Ectodermal cell (in vitro differentiated cells): ENCODE measurements at regions not wholly inside any gene's neighbourhood (a gene's known extent, or its start where the extent isn't known, plus 50 kb on each side); places are given as distances from the start of the nearest gene placed in this dataset.
"Not testable (repeated sequence)": the region's sequence is repeated elsewhere in the genome, so short reads cannot be mapped to it uniquely, and the experiment has no call there.

ENCODE experiments used
- H3K27ac ChIP-seq: 2 replicates; pipeline ENCODE4 v1.7.0; 2013; ENCODE audit warnings: mild to moderate bottlenecking, low read depth, low read length; ENCODE audit not compliant: insufficient read depth, poor library complexity, severe bottlenecking
- H3K27me3 ChIP-seq: 2 replicates; pipeline ENCODE4 v1.7.0; 2013; ENCODE audit warnings: mild to moderate bottlenecking, low read length; ENCODE audit not compliant: insufficient read depth, control insufficient read depth, poor library complexity, severe bottlenecking
- H3K36me3 ChIP-seq: one replicate; pipeline ENCODE4 v1.7.0; 2013; ENCODE audit warnings: low read length; ENCODE audit not compliant: control insufficient read depth, insufficient read depth
- H3K4me1 ChIP-seq: one replicate; pipeline ENCODE4 v1.7.0; 2013; ENCODE audit warnings: low read length; ENCODE audit not compliant: control insufficient read depth, insufficient read depth
- H3K4me3 ChIP-seq: 2 replicates; pipeline ENCODE4 v1.7.0; 2013; ENCODE audit warnings: low read depth, low read length, control low read depth; ENCODE audit not compliant: insufficient read depth
- H3K9me3 ChIP-seq: 2 replicates; pipeline ENCODE4 v1.7.0; 2013; ENCODE audit warnings: mild to moderate bottlenecking, low read length, moderate library complexity; ENCODE audit not compliant: control insufficient read depth
- WGBS, 2 experiments: methylation state at CpG; one replicate each; pipeline ENCODE4 v1.1.7; 2013; ENCODE audit warnings: missing lambda C conversion rate in 2 of 2; 5-methylcytosine and 5-hydroxymethylcytosine counted together

DNA sequence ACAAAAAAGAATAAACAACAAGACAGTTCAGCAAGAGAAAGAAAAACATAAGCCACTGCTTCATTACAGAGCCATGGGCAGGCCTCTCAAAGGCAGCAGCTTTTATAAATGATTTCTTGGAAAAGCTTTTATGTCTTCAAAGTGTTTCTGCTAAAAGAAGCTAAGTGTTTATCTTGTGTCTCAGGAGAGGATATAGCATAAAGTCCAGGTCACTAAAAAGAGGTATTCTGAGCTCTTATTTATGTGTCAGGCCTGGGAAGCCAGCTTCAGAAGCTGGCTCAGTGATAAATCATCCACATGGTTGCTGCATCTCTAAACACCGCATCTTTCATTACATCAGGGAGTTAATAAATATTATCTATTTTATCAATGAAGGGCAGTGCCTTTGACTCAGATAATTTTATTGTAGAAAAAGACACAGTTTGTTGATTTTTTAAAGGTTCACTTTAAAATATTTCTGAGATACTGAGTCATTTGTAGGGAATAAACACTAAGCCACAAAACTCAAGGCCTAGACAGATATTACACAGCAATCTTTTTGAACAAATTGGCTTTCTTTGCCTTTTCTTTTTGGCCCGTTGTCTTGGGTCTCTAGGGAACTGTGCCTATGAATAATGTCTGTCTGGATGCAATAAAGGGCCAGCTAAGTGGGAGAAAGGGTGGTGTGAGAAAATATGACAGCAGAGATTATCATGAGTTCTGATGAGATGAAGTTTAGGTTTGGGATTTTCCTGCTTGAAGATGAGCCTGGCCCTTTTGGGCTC, 1086.6 kb downstream of the UQCRFS1 start:
- Histone ChIP-seq H3K27ac (no peak overlapping the region), H3K36me3 (no peaks in the 10 kb centered on the region), H3K9me3 (no peaks in the 10 kb centered on the region), H3K27me3 (no peaks in the 10 kb centered on the region), H3K4me1 (peaks cover 12% of the 10 kb centered on the region), H3K4me3 (no peak overlapping the region)
- 85 to 94% methylated on average over 1 of the region's 2 CpGs for WGBS, 2 experiments

DNA sequence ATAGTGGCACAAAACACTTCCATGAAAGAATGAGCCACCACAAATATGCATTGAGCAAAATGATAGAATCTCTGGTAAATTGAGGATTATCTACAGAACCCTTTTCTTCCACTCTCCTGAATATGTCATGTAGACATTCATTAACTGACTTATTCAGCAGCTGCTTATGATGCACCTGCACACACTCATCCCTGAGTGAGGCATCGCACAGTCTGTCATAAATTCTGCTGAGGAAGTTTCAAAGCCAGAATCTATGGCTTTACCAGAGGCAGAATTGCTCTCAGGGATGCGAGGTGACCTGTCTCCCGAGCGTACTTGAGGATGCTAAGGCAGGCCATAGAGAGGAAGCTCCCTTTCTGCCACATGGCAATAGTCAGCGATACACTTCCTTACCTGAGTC, 1090.2 kb downstream of the UQCRFS1 start:
- WGBS, 2 experiments, result 97% methylated on average over 4 to 5 of the region's 5 CpGs
- no peaks in the 10 kb centered on the region for H3K36me3 ChIP-seq
- H3K4me3 ChIP-seq, result no peak overlapping the region
- no peaks in the 10 kb centered on the region for H3K27me3 ChIP-seq
- no peaks in the 10 kb centered on the region for H3K9me3 ChIP-seq
- peaks cover under 1% of the 10 kb centered on the region for H3K4me1 ChIP-seq
- no peak overlapping the region for H3K27ac ChIP-seq

DNA sequence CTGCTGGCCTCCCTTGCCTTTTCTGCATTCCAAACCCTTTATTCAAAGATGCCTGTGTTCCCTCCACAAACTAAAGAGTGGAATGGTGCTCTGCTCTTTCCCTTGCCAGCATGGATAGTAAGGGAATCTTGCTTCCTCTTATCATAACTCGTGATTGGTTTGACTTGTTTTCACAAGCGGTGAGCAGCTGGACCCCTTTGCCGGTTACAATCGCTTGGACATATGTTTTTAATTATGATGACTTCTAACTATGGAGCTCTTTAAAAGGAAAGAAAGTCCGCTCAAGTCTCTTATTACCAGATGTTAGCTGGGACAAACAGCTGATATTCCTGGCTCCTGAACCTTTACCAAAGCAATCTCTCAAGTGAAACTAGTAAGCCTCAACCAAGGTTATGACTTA, 1094.7 kb downstream of the UQCRFS1 start:
- Histone ChIP-seq H3K27ac (no peak overlapping the region), H3K9me3 (no peaks in the 10 kb centered on the region), H3K4me1 (no peaks in the 10 kb centered on the region), H3K36me3 (no peaks in the 10 kb centered on the region), H3K27me3 (no peaks in the 10 kb centered on the region), H3K4me3 (no peak overlapping the region)
- 72 to 75% methylated on average over 5 of the region's 5 CpGs for WGBS, 2 experiments

DNA sequence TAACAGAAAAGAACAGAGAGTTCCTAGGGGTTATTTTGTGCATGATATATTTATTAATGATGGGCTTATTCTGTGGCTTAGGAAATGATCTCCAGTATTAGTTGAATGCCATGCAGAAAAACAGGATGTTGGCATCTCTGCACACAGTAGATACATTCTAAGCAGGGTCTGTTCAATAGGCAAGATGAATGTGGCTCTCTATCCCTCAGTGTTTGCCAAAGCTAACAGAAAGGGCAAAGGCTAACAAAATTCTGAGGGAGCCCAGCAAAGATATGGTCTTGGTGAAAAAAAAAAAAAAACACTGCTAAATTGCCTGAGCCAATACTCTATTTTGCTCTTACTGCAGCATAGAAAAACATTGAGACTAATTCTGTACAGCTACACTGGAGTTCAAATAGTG, 1095.8 kb downstream of the UQCRFS1 start:
- Histone ChIP-seq H3K4me1 (no peaks in the 10 kb centered on the region), H3K4me3 (no peak overlapping the region), H3K27ac (no peak overlapping the region)

DNA sequence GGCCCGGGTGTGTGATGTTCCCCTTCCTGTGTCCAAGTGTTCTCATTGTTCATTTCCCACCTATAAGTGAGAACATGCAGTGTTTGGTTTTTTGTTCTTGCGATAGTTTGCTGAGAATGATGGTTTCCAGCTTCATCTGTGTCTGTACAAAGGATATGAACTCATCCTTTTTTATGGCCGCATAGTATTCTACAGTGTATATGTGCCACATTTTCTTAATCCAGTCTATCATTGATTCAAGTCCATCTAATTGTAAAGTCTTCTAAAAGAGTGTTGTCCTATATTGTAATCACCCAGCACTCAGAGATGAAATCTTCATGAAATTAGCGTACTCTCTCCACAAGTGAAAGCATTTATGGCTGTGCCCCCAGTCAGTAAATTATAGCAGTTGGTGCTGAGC, 1096.6 kb downstream of the UQCRFS1 start:
- not testable (repeated sequence) for H3K4me3 ChIP-seq, H3K27me3 ChIP-seq, H3K27ac ChIP-seq, H3K4me1 ChIP-seq, H3K36me3 ChIP-seq, H3K9me3 ChIP-seq
- 98 to 99% methylated on average over 2 to 3 of the region's 4 CpGs for WGBS, 2 experiments

More for the DNA sequence above, 1095.8 kb downstream of the UQCRFS1 start:
- Histone ChIP-seq H3K36me3 (no peaks in the 10 kb centered on the region), H3K27me3 (no peaks in the 10 kb centered on the region), H3K9me3 (no peaks in the 10 kb centered on the region)

DNA sequence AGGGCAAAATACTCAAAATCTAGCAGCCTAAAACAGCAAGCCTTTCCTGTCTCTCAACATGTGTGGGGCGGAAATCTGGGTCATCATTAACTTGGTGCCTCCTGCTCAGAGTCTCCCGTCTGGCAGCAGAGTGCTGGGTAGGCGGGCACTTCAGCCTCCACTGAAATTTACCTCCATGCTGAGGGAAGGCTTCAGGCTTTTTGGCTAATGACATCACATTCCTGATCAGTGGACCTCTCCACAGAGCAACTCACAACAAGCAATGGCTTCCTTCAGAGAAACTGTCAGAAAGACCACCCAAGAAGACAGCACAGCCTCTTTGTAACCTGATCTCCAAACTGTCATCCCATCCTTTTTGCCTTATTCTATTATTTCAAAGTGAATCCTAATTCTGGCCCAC, 1109.0 kb downstream of the UQCRFS1 start:
- Histone ChIP-seq H3K27me3 (no peaks in the 10 kb centered on the region), H3K36me3 (no peaks in the 10 kb centered on the region), H3K4me1 (peaks cover 9% of the 10 kb centered on the region), H3K27ac (no peak overlapping the region), H3K4me3 (no peak overlapping the region), H3K9me3 (no peaks in the 10 kb centered on the region)
- WGBS, 2 experiments, result 48 to 59% methylated on average over 3 of the region's 3 CpGs

DNA sequence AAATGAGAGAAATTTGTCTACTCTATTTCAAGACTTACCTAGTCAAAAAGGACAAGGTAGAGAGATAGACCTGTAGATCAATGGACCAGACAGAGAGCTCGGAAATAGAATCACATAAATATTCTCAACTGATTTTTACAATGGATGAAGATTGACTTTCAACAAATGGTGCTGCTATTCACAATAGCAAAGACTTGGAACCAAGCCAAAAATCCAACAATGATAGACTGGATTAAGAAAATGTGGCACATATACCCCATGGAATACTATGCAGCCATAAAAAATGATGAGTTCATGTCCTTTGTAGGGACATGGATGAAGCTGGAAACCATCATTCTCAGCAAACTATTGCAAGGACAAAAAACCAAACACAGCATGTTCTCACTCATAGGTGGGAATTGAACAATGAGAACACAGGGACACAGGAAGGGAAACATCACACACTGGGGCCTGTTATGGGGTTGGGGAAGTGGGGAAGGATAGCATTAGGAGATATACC, 1128.2 kb downstream of the UQCRFS1 start:
- not testable (repeated sequence) for H3K27me3 ChIP-seq, H3K4me3 ChIP-seq, H3K4me1 ChIP-seq, H3K27ac ChIP-seq, H3K36me3 ChIP-seq, H3K9me3 ChIP-seq
- WGBS, 2 experiments, result 89 to 100% methylated on average over 1 of the region's 1 CpG

DNA sequence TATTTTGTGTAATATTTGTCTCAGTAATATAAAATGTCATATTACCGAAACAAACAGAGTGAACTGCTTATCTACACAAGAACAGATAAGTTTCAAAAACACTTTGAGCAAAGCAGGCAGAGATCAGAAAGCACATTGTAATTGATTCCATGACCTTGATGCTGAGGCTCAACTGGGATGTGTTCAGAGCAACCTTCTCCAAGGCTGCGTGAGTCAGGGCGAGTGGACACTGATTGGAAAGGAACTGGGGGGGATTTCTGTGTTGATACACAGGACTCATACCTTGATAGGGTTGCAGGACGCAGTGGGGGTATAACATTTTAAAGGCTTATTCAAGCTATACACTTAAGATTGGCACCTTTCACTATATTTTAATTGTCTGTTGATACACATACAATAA, 1136.3 kb downstream of the UQCRFS1 start:
- H3K36me3 ChIP-seq, result no peaks in the 10 kb centered on the region
- H3K27me3 ChIP-seq, result no peaks in the 10 kb centered on the region
- H3K4me3 ChIP-seq, result no peak overlapping the region
- H3K27ac ChIP-seq, result no peak overlapping the region
- WGBS, 2 experiments, result 93 to 98% methylated on average over 3 to 4 of the region's 4 CpGs
- H3K9me3 ChIP-seq, result no peaks in the 10 kb centered on the region
- H3K4me1 ChIP-seq, result no peaks in the 10 kb centered on the region

DNA sequence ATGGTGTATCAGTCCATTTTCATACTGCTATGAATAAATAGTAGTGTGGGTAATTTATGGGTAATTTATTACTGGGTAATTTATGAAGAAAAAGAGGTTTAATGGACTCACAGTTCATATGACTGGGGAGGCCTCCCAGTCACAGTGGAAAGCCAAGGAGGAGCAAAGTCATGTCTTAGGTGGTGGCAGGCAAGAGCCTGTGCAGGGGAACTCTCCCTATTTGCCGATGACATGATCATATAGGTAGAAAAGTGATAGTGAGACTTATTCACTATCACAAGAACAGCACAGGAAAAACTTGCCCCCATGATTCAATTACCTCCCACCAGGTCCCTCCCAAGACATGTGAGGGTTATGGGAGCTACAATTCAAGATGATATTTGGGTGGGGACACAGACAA, 1137.7 kb downstream of the UQCRFS1 start:
- Histone ChIP-seq H3K36me3 (no peaks in the 10 kb centered on the region), H3K27ac (no peak overlapping the region), H3K4me3 (no peak overlapping the region), H3K4me1 (no peaks in the 10 kb centered on the region), H3K27me3 (no peaks in the 10 kb centered on the region), H3K9me3 (no peaks in the 10 kb centered on the region)
- WGBS, 2 experiments, result 100% methylated on average over 1 of the region's 1 CpG; no CpG with 5 or more reads in 1 of the 2 experiments

DNA sequence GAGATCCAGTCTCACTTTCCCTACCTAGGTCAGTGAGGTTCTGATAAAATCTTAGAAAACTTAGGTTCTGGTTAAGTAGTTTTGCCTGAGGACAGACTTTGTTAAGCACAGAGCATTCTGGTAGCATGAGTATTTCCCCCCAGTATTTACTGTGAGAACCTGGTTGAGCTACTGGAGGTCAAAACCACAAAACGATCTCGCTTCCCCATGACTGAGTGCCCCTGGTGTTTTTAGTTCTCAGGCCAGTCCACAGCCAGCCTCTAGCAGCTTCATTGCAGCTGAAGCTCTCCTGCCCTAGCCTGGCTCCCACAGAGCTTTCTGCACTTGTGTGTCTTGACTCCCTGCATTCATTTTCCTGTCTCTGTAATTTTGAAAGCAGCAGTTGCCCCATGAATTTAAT, 1138.2 kb downstream of the UQCRFS1 start:
- no peaks in the 10 kb centered on the region for H3K27me3 ChIP-seq
- no peaks in the 10 kb centered on the region for H3K36me3 ChIP-seq
- H3K9me3 ChIP-seq, result no peaks in the 10 kb centered on the region
- 90% methylated on average over 2 of the region's 2 CpGs for WGBS, 2 experiments
- no peaks in the 10 kb centered on the region for H3K4me1 ChIP-seq
- no peak overlapping the region for H3K4me3 ChIP-seq
- H3K27ac ChIP-seq, result no peak overlapping the region
